PC-9 (cell line): ENCODE measurements at regions not wholly inside any gene's neighbourhood (a gene's known extent, or its start where the extent isn't known, plus 50 kb on each side); places are given as distances from the start of the nearest gene placed in this dataset.
"Not testable (repeated sequence)": the region's sequence is repeated elsewhere in the genome, so short reads cannot be mapped to it uniquely, and the experiment has no call there.

ENCODE experiments used
- CTCF ChIP-seq: fragments of 200-600 bp; sonication (generic); conservative IDR thresholded peaks from 2 replicates; pipeline ENCODE4 v1.6.1; 2017; ENCODE audit warnings: mixed run types, antibody characterized with exemption, mild to moderate bottlenecking, moderate library complexity
- EZH2 ChIP-seq: fragments of 200-600 bp; sonication (generic); IDR thresholded peaks from 2 replicates; pipeline ENCODE4 v1.8.0; 2017; ENCODE audit warnings: antibody characterized with exemption, low read depth

- not testable (repeated sequence) for TF ChIP-seq CTCF, EZH2
Measured at GRCh38 chr4:53699310-53699709, 108.0 kb upstream of the LNX1 start.
